ENCODE measurements at regions not wholly inside any gene's neighbourhood (a gene's known extent, or its start where the extent isn't known, plus 50 kb on each side); places are given as distances from the start of the nearest gene placed in this dataset.
A peak's percentile ranks its signal among the peaks of the same experiment; 100 is the strongest.
"Not testable (repeated sequence)": the region's sequence is repeated elsewhere in the genome, so short reads cannot be mapped to it uniquely, and the experiment has no call there.

GRCh38 chr6:85278466-85279035 is 171.3 kb upstream of the NT5E start:
- no peak for DNase-seq

- DNase-seq = not testable (repeated sequence)
Measured at GRCh38 chr6:85276026-85276425, 173.9 kb upstream of the NT5E start.

- peak; percentile 3 for DNase-seq
Measured at GRCh38 chr6:85275338-85275985, 174.4 kb upstream of the NT5E start.

GRCh38 chr6:85273870-85274269 is 176.0 kb upstream of the NT5E start:
- no peak for DNase-seq

- DNase-seq = no peak
Measured at GRCh38 chr6:85273046-85273445, 176.8 kb upstream of the NT5E start.

GRCh38 chr6:85272592-85272991 is 177.3 kb upstream of the NT5E start:
- no peak for DNase-seq

- DNase-seq = no peak
Measured at GRCh38 chr6:85262621-85263020, 187.3 kb upstream of the NT5E start.

GRCh38 chr6:85261271-85261670 is 188.6 kb upstream of the NT5E start:
- no peak for DNase-seq

- DNase-seq = no peak
Measured at GRCh38 chr6:85255661-85256060, 194.2 kb upstream of the NT5E start.

- no peak for DNase-seq
Measured at GRCh38 chr6:85252552-85252951, 197.3 kb upstream of the NT5E start.

- no peak for DNase-seq
Measured at GRCh38 chr6:85252085-85252484, 197.8 kb upstream of the NT5E start.

- no peak for DNase-seq
Measured at GRCh38 chr6:85251300-85251699, 198.6 kb upstream of the NT5E start.

- DNase-seq = no peak
Measured at GRCh38 chr6:85250586-85251220, 199.2 kb upstream of the NT5E start.

- DNase-seq = no peak
Measured at GRCh38 chr6:85245004-85245403, 204.9 kb upstream of the NT5E start.

GRCh38 chr6:85241498-85242052 is 208.3 kb upstream of the NT5E start:
- no peak for DNase-seq

GRCh38 chr6:85240787-85241385 is 209.0 kb upstream of the NT5E start:
- DNase-seq = no peak

- DNase-seq = no peak
Measured at GRCh38 chr6:85237478-85237877, 212.4 kb upstream of the NT5E start.

- DNase-seq = no peak
Measured at GRCh38 chr6:85236636-85237035, 213.2 kb upstream of the NT5E start.

GRCh38 chr6:85227345-85227744 is 222.5 kb upstream of the NT5E start:
- not testable (repeated sequence) for DNase-seq

- DNase-seq = not testable (repeated sequence)
Measured at GRCh38 chr6:85212794-85213193, 237.1 kb upstream of the NT5E start.

GRCh38 chr6:85195243-85195642 is 254.6 kb upstream of the NT5E start:
- DNase-seq = no peak

- DNase-seq = no peak
Measured at GRCh38 chr6:85193339-85193738, 256.5 kb upstream of the NT5E start.

GRCh38 chr6:85192596-85192995 is 257.3 kb upstream of the NT5E start:
- no peak for DNase-seq

- DNase-seq = no peak
Measured at GRCh38 chr6:85192186-85192585, 257.7 kb upstream of the NT5E start.

Data from activated CD4-positive, alpha-beta T cell treated with anti-CD3 and anti-CD28 coated beads, Interleukin-2, amount 50 U/mL, for 16 hours (primary cell).